Activated CD4-positive, alpha-beta T cell treated with anti-CD3 and anti-CD28 coated beads, Interleukin-2, amount 10 ng/mL, durations not matched to agents 7 days and 5 days (primary cell): ENCODE measurements at regions not wholly inside any gene's neighbourhood (a gene's known extent, or its start where the extent isn't known, plus 50 kb on each side); places are given as distances from the start of the nearest gene placed in this dataset.

Source experiments
- CTCF ChIA-PET: fragments of 350-600 bp; sonication (Branson Sonifier 250); formaldehyde crosslinking; loops from one replicate; lab custom pipeline; 2021; ENCODE audit warnings: antibody characterized with exemption; lab: Charles Lee
- POLR2A ChIA-PET: fragments of 350-600 bp; sonication (Branson Sonifier 250); formaldehyde crosslinking; loops from one replicate; lab custom pipeline; 2021; ENCODE audit warnings: antibody characterized with exemption; lab: Charles Lee
- DNase-seq: peaks from one replicate; pipeline ENCODE4 v3.0.0-alpha.2; 2020
- H3K27ac Mint-ChIP-seq: one replicate; pipeline ENCODE4 v1.8.0; 2021; ENCODE audit warnings: mild to moderate bottlenecking, moderate library complexity, mixed read lengths
- H3K27me3 Mint-ChIP-seq: one replicate; pipeline ENCODE4 v1.8.0; 2021; ENCODE audit warnings: mixed read lengths
- H3K36me3 Mint-ChIP-seq: one replicate; pipeline ENCODE4 v1.8.0; 2021; ENCODE audit warnings: low read depth, mixed read lengths
- H3K4me1 Mint-ChIP-seq: one replicate; pipeline ENCODE4 v1.8.0; 2021; ENCODE audit warnings: mixed read lengths
- H3K4me3 Mint-ChIP-seq: one replicate; pipeline ENCODE4 v1.8.0; 2021; ENCODE audit warnings: mild to moderate bottlenecking, moderate library complexity, mixed read lengths
- H3K9me3 Mint-ChIP-seq: one replicate; pipeline ENCODE4 v1.8.0; 2021; ENCODE audit warnings: mixed read lengths

GRCh38 chr2:107337209-107337898 is 451.4 kb upstream of the ST6GAL2 start:
- Mint-ChIP-seq H3K27ac (no peak overlapping the region), H3K4me3 (no peak overlapping the region), H3K36me3 (no peaks in the 10 kb centered on the region), H3K27me3 (no peaks in the 10 kb centered on the region), H3K9me3 (no peaks in the 10 kb centered on the region), H3K4me1 (no peaks in the 10 kb centered on the region)
- POLR2A ChIA-PET = no interaction called here
- DNase-seq = no peak
- CTCF ChIA-PET = no interaction called here

GRCh38 chr2:107338059-107338458 is 452.1 kb upstream of the ST6GAL2 start:
- DNase-seq = no peak
- CTCF ChIA-PET = no interaction called here
- Mint-ChIP-seq H3K27ac (no peak overlapping the region), H3K36me3 (no peaks in the 10 kb centered on the region), H3K4me3 (no peak overlapping the region), H3K27me3 (no peaks in the 10 kb centered on the region), H3K4me1 (no peaks in the 10 kb centered on the region), H3K9me3 (no peaks in the 10 kb centered on the region)
- POLR2A ChIA-PET = no interaction called here

GRCh38 chr2:107338571-107338970 is 452.6 kb upstream of the ST6GAL2 start:
- POLR2A ChIA-PET = no interaction called here
- no peaks in the 10 kb centered on the region for H3K9me3 Mint-ChIP-seq
- CTCF ChIA-PET = no interaction called here

GRCh38 chr2:107340955-107341354 is 455.0 kb upstream of the ST6GAL2 start:
- H3K9me3 Mint-ChIP-seq = no peaks in the 10 kb centered on the region
- CTCF ChIA-PET = interaction anchor here (0.6 kb wide), 1 partner anchor 1084 kb away, joined by 3 read pairs; no protein-coding TSS in a partner anchor
- no peaks in the 10 kb centered on the region for H3K36me3 Mint-ChIP-seq
- no peaks in the 10 kb centered on the region for H3K4me1 Mint-ChIP-seq
- POLR2A ChIA-PET = no interaction called here
- DNase-seq = no peak
- no peak overlapping the region for H3K4me3 Mint-ChIP-seq
- H3K27me3 Mint-ChIP-seq = no peaks in the 10 kb centered on the region
- H3K27ac Mint-ChIP-seq = no peak overlapping the region

More at GRCh38 chr2:107338571-107338970, 452.6 kb upstream of the ST6GAL2 start:
- no peak for DNase-seq
- no peaks in the 10 kb centered on the region for H3K36me3 Mint-ChIP-seq
- no peaks in the 10 kb centered on the region for H3K4me1 Mint-ChIP-seq
- no peak overlapping the region for H3K27ac Mint-ChIP-seq
- no peak overlapping the region for H3K4me3 Mint-ChIP-seq
- no peaks in the 10 kb centered on the region for H3K27me3 Mint-ChIP-seq

GRCh38 chr2:107349329-107349728 is 463.4 kb upstream of the ST6GAL2 start:
- CTCF ChIA-PET = no interaction called here
- POLR2A ChIA-PET = no interaction called here
- DNase-seq = no peak
- H3K4me3 Mint-ChIP-seq = no peak overlapping the region
- no peaks in the 10 kb centered on the region for H3K9me3 Mint-ChIP-seq
- H3K27ac Mint-ChIP-seq = no peak overlapping the region
- no peaks in the 10 kb centered on the region for H3K4me1 Mint-ChIP-seq
- H3K36me3 Mint-ChIP-seq = no peaks in the 10 kb centered on the region
- no peaks in the 10 kb centered on the region for H3K27me3 Mint-ChIP-seq

GRCh38 chr2:107354175-107354574 is 468.2 kb upstream of the ST6GAL2 start:
- Mint-ChIP-seq H3K27ac (no peak overlapping the region), H3K36me3 (no peaks in the 10 kb centered on the region), H3K27me3 (no peaks in the 10 kb centered on the region), H3K9me3 (peaks cover 2% of the 10 kb centered on the region), H3K4me1 (no peaks in the 10 kb centered on the region), H3K4me3 (no peak overlapping the region)
- POLR2A ChIA-PET = no interaction called here
- DNase-seq = no peak
- CTCF ChIA-PET = no interaction called here

- Mint-ChIP-seq H3K4me3 (no peak overlapping the region), H3K27ac (no peak overlapping the region), H3K4me1 (no peaks in the 10 kb centered on the region), H3K27me3 (no peaks in the 10 kb centered on the region), H3K36me3 (no peaks in the 10 kb centered on the region), H3K9me3 (peaks cover 2% of the 10 kb centered on the region)
- CTCF ChIA-PET = no interaction called here
- DNase-seq = no peak
- POLR2A ChIA-PET = no interaction called here
Observed at GRCh38 chr2:107358362-107358761, 468.3 kb upstream of the RGPD4 start.

- H3K27ac Mint-ChIP-seq = no peak overlapping the region
- no peak for DNase-seq
- H3K9me3 Mint-ChIP-seq = peaks cover 2% of the 10 kb centered on the region
- H3K4me1 Mint-ChIP-seq = no peaks in the 10 kb centered on the region
- no peaks in the 10 kb centered on the region for H3K27me3 Mint-ChIP-seq
- H3K4me3 Mint-ChIP-seq = no peak overlapping the region
- H3K36me3 Mint-ChIP-seq = no peaks in the 10 kb centered on the region
- ChIA-PET CTCF (no interaction called here), POLR2A (no interaction called here)
Observed at GRCh38 chr2:107359021-107359420, 467.7 kb upstream of the RGPD4 start.

GRCh38 chr2:107361751-107362381 is 464.8 kb upstream of the RGPD4 start:
- no peaks in the 10 kb centered on the region for H3K27me3 Mint-ChIP-seq
- no peaks in the 10 kb centered on the region for H3K36me3 Mint-ChIP-seq
- DNase-seq = no peak
- H3K9me3 Mint-ChIP-seq = no peaks in the 10 kb centered on the region
- ChIA-PET POLR2A (interaction anchor here (0.6 kb wide), 1 partner anchor 296 kb away, joined by 4 read pairs; no protein-coding TSS in a partner anchor), CTCF (no interaction called here)
- no peak overlapping the region for H3K4me3 Mint-ChIP-seq
- H3K27ac Mint-ChIP-seq = no peak overlapping the region
- H3K4me1 Mint-ChIP-seq = no peaks in the 10 kb centered on the region

- H3K4me3 Mint-ChIP-seq = no peak overlapping the region
- H3K9me3 Mint-ChIP-seq = no peaks in the 10 kb centered on the region
- no peak for DNase-seq
- H3K27me3 Mint-ChIP-seq = no peaks in the 10 kb centered on the region
- H3K4me1 Mint-ChIP-seq = no peaks in the 10 kb centered on the region
- POLR2A ChIA-PET = no interaction called here
- no peak overlapping the region for H3K27ac Mint-ChIP-seq
- CTCF ChIA-PET = no interaction called here
- no peaks in the 10 kb centered on the region for H3K36me3 Mint-ChIP-seq
Observed at GRCh38 chr2:107362993-107363392, 463.7 kb upstream of the RGPD4 start.

- Mint-ChIP-seq H3K4me3 (no peak overlapping the region), H3K27ac (no peak overlapping the region), H3K36me3 (no peaks in the 10 kb centered on the region), H3K9me3 (peaks cover under 1% of the 10 kb centered on the region), H3K4me1 (no peaks in the 10 kb centered on the region), H3K27me3 (no peaks in the 10 kb centered on the region)
- no peak for DNase-seq
- POLR2A ChIA-PET = no interaction called here
- CTCF ChIA-PET = no interaction called here
Observed at GRCh38 chr2:107363806-107364205, 462.9 kb upstream of the RGPD4 start.

GRCh38 chr2:107364361-107364950 is 462.2 kb upstream of the RGPD4 start:
- Mint-ChIP-seq H3K27ac (no peak overlapping the region), H3K4me1 (no peaks in the 10 kb centered on the region), H3K4me3 (no peak overlapping the region), H3K9me3 (peaks cover 2% of the 10 kb centered on the region), H3K27me3 (no peaks in the 10 kb centered on the region), H3K36me3 (no peaks in the 10 kb centered on the region)
- ChIA-PET CTCF (no interaction called here), POLR2A (no interaction called here)
- no peak for DNase-seq

- H3K27me3 Mint-ChIP-seq = no peaks in the 10 kb centered on the region
- POLR2A ChIA-PET = no interaction called here
- no peak for DNase-seq
- H3K9me3 Mint-ChIP-seq = no peaks in the 10 kb centered on the region
- no peak overlapping the region for H3K27ac Mint-ChIP-seq
- H3K4me3 Mint-ChIP-seq = no peak overlapping the region
- CTCF ChIA-PET = no interaction called here
- no peaks in the 10 kb centered on the region for H3K4me1 Mint-ChIP-seq
- no peaks in the 10 kb centered on the region for H3K36me3 Mint-ChIP-seq
Observed at GRCh38 chr2:107374249-107374648, 452.4 kb upstream of the RGPD4 start.
